ENCODE measurements at regions not wholly inside any gene's neighbourhood (a gene's known extent, or its start where the extent isn't known, plus 50 kb on each side); places are given as distances from the start of the nearest gene placed in this dataset.

- Histone ChIP-seq H3K36me3 (ENCODE audit: control insufficient read depth, insufficient read depth, low read length) (no peaks in the 10 kb centered on the region), H3K27me3 (replicated peaks; ENCODE audit: control insufficient read depth, insufficient read depth, low read length) (no peaks in the 10 kb centered on the region; the same call in 1 of the 2 replicates), H3K4me3 (replicated peaks; ENCODE audit: low read depth, low read length) (no peak overlapping the region)
- DNase-seq (ENCODE audit: extremely low read depth, insufficient read length) = no peak
- TF ChIP-seq, protein P1, sequence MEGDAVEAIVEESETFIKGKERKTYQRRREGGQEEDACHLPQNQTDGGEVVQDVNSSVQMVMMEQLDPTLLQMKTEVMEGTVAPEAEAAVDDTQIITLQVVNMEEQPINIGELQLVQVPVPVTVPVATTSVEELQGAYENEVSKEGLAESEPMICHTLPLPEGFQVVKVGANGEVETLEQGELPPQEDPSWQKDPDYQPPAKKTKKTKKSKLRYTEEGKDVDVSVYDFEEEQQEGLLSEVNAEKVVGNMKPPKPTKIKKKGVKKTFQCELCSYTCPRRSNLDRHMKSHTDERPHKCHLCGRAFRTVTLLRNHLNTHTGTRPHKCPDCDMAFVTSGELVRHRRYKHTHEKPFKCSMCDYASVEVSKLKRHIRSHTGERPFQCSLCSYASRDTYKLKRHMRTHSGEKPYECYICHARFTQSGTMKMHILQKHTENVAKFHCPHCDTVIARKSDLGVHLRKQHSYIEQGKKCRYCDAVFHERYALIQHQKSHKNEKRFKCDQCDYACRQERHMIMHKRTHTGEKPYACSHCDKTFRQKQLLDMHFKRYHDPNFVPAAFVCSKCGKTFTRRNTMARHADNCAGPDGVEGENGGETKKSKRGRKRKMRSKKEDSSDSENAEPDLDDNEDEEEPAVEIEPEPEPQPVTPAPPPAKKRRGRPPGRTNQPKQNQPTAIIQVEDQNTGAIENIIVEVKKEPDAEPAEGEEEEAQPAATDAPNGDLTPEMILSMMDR (IDR thresholded peaks at IDR 0.05; ENCODE audit: insufficient read depth, low read length, poor library complexity, severe bottlenecking) = no peak
These were observed 130.1 kb upstream of the ZEB1 start for GRCh38 chr10:31188792-31189406.

DNA sequence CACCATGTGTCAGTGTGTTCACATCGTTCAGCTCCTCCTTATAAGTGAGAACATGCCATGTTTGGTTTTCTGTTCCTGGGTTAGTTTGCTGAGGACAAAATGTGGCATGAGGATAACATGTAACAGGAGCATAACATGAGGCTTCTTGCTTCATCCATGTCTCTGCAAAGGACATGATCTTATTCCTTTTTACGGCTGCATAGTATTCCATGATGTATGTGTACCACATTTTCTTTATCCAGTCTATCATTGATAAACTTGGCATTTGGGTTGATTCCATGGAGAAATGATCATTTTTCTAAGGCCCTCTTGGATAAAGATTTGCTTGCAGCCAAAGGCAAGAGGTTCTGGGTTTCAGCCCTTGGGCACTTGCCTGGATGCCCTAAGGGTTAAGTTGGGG lies 128.5 kb upstream of the ZEB1 start:
- no peaks in the 10 kb centered on the region; the same call in 1 of the 2 replicates for H3K27me3 ChIP-seq (replicated peaks; ENCODE audit: control insufficient read depth, insufficient read depth, low read length)
- no peaks in the 10 kb centered on the region for H3K36me3 ChIP-seq (ENCODE audit: control insufficient read depth, insufficient read depth, low read length)
- no peak overlapping the region for H3K4me3 ChIP-seq (replicated peaks; ENCODE audit: low read depth, low read length)
- DNase-seq (ENCODE audit: extremely low read depth, insufficient read length) = no peak
- TF ChIP-seq, protein P1 (IDR thresholded peaks at IDR 0.05; ENCODE audit: insufficient read depth, low read length, poor library complexity, severe bottlenecking) = no peak

DNA sequence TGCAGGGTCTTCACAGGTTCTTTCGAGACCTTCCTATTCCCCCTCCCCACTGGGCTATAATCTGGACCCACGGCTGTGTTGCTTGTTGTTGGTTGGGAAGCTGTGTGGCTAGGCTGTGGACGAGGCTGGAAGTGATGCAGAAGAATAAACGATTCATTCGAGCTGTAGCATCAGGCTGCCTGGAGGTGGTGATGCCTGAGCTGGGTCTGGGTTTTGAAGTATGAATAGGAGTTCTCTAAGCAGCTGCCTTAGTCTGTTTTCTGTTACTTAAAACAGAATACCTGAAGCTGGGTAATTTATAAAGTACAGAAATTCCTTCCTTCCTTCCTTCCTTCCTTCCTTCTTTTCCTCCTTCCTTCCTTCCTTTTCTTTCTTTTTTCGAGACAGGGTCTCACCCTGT lies 126.5 kb upstream of the ZEB1 start:
- DNase-seq (ENCODE audit: extremely low read depth, insufficient read length) = no peak
- TF ChIP-seq, protein P1 (IDR thresholded peaks at IDR 0.05; ENCODE audit: insufficient read depth, low read length, poor library complexity, severe bottlenecking) = no peak
- Histone ChIP-seq H3K36me3 (ENCODE audit: control insufficient read depth, insufficient read depth, low read length) (no peaks in the 10 kb centered on the region), H3K27me3 (replicated peaks; ENCODE audit: control insufficient read depth, insufficient read depth, low read length) (no peaks in the 10 kb centered on the region; the same call in 1 of the 2 replicates), H3K4me3 (replicated peaks; ENCODE audit: low read depth, low read length) (no peak overlapping the region)

GRCh38 chr10:31194986-31195385 lies 124.0 kb upstream of the ZEB1 start:
- Histone ChIP-seq H3K36me3 (ENCODE audit: control insufficient read depth, insufficient read depth, low read length) (no peaks in the 10 kb centered on the region), H3K27me3 (replicated peaks; ENCODE audit: control insufficient read depth, insufficient read depth, low read length) (no peaks in the 10 kb centered on the region), H3K4me3 (replicated peaks; ENCODE audit: low read depth, low read length) (no peak overlapping the region)
- DNase-seq (ENCODE audit: extremely low read depth, insufficient read length) = no peak
- TF ChIP-seq, protein P1 (IDR thresholded peaks at IDR 0.05; ENCODE audit: insufficient read depth, low read length, poor library complexity, severe bottlenecking) = no peak

DNA sequence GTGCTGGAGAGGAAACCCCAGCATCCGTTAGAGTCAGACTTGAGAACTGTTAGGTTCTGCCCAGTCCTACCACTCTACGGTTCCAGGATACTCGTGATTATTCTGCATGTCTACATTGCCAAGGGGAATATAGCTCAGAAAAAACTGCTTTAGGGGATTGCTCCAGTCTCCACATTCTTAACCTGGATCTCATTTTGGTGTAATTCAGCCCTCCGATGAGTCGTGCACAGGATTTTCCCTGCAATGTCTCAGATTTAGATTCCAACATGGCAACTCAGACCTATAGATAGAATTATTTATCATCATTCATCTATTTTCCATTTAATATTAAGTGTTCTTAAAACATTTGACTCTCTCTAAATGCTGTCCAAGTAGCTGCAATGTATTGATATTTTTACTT lies 121.1 kb upstream of the ZEB1 start:
- Histone ChIP-seq H3K27me3 (replicated peaks; ENCODE audit: control insufficient read depth, insufficient read depth, low read length) (no peaks in the 10 kb centered on the region), H3K4me3 (replicated peaks; ENCODE audit: low read depth, low read length) (no peak overlapping the region)
- TF ChIP-seq, protein P1 (IDR thresholded peaks at IDR 0.05; ENCODE audit: insufficient read depth, low read length, poor library complexity, severe bottlenecking) = no peak

GRCh38 chr10:31204090-31204489 lies 114.9 kb upstream of the ZEB1 start:
- Histone ChIP-seq H3K4me3 (replicated peaks; ENCODE audit: low read depth, low read length) (no peak overlapping the region), H3K27me3 (replicated peaks; ENCODE audit: control insufficient read depth, insufficient read depth, low read length) (no peaks in the 10 kb centered on the region), H3K36me3 (ENCODE audit: control insufficient read depth, insufficient read depth, low read length) (no peaks in the 10 kb centered on the region)
- TF ChIP-seq, protein P1 (IDR thresholded peaks at IDR 0.05; ENCODE audit: insufficient read depth, low read length, poor library complexity, severe bottlenecking) = no peak
- DNase-seq (ENCODE audit: extremely low read depth, insufficient read length) = no peak

More for the DNA sequence above, 121.1 kb upstream of the ZEB1 start:
- DNase-seq (ENCODE audit: extremely low read depth, insufficient read length) = no peak
- no peaks in the 10 kb centered on the region for H3K36me3 ChIP-seq (ENCODE audit: control insufficient read depth, insufficient read depth, low read length)

All from GM06990 (cell line).